H1 (cell line): ENCODE measurements at regions not wholly inside any gene's neighbourhood (a gene's known extent, or its start where the extent isn't known, plus 50 kb on each side); places are given as distances from the start of the nearest gene placed in this dataset.

Source experiments
- CTCF ChIA-PET: fragments of 300-600 bp; sonication (Branson Sonifier 250); formaldehyde crosslinking; loops from one replicate; lab custom pipeline; 2021; ENCODE audit not compliant: partially characterized antibody; lab: Charles Lee
- POLR2A ChIA-PET: fragments of 300-600 bp; sonication (Branson Sonifier 250); formaldehyde crosslinking; loops from one replicate; lab custom pipeline; 2021; ENCODE audit warnings: inconsistent platforms; ENCODE audit not compliant: partially characterized antibody; lab: Charles Lee
- DNase-seq, 2 experiments: peaks; one replicate each; pipeline versions ENCODE4 v3.0.0 to v3.0.0-alpha.2; 2010 to 2022; ENCODE audit warnings: low spot score in 2 of 2, low read depth in 1 of 2, mixed read lengths in 1 of 2
- FAIRE-seq: peaks from 2 replicates; lab custom pipeline; 2011; peaks lifted over from hg19 to GRCh38; lab: Jason Lieb, UNC
- H2AFZ ChIP-seq: 2 replicates; pipeline ENCODE4 v1.8.1; 2012; ENCODE audit warnings: low read length, inconsistent platforms
- H2AK5ac ChIP-seq: 2 replicates; pipeline ENCODE4 v1.6.1; 2013; ENCODE audit warnings: low read depth, low read length
- H2BK120ac ChIP-seq: replicated peaks from 2 replicates; pipeline ENCODE3; 2013; ENCODE audit warnings: low read depth, low read length, inconsistent platforms
- H2BK12ac ChIP-seq: 2 replicates; pipeline ENCODE4 v1.6.1; 2013; ENCODE audit warnings: low read depth, low read length
- H2BK15ac ChIP-seq: 2 replicates; pipeline ENCODE4 v1.6.1; 2013; ENCODE audit warnings: low read length
- H2BK20ac ChIP-seq: 2 replicates; pipeline ENCODE4 v1.6.1; 2013; ENCODE audit warnings: low read length
- H2BK5ac ChIP-seq: 2 replicates; pipeline ENCODE4 v1.6.1; 2013; ENCODE audit warnings: low read depth, low read length
- H3K14ac ChIP-seq: 2 replicates; pipeline ENCODE4 v1.6.1; 2013; ENCODE audit warnings: inconsistent platforms; ENCODE audit not compliant: insufficient read length
- H3K18ac ChIP-seq: 2 replicates; pipeline ENCODE4 v1.6.1; 2013; ENCODE audit warnings: low read length; ENCODE audit errors: extremely low read depth
- H3K23ac ChIP-seq: 2 replicates; pipeline ENCODE4 v1.6.1; 2013; ENCODE audit warnings: inconsistent platforms; ENCODE audit not compliant: insufficient read length
- H3K23me2 ChIP-seq: 2 replicates; pipeline ENCODE4 v1.6.1; 2013; ENCODE audit warnings: low read depth, low read length
- H3K27ac ChIP-seq: 2 replicates; pipeline ENCODE4 v1.6.1; 2011; ENCODE audit warnings: low read depth, low read length, inconsistent platforms
- H3K27me3 ChIP-seq, 4 experiments: replicated peaks in 1 of 4; 1 replicate in 1 of 4; 2 replicates in 3 of 4; pipeline versions ENCODE4 v1.6.1 to v1.8.1; 2011 to 2013; ENCODE audit warnings: low read length in 3 of 4, mild to moderate bottlenecking in 3 of 4, inconsistent platforms in 2 of 4, mixed read lengths in 2 of 4, moderate library complexity in 1 of 4; ENCODE audit not compliant: control insufficient read depth in 3 of 4, insufficient read depth in 3 of 4; ENCODE audit errors: extremely low read depth in 1 of 4
- H3K36me3 ChIP-seq, 4 experiments: 2 replicates each; pipeline versions ENCODE4 v1.6.1 to v1.8.1; 2011 to 2013; ENCODE audit warnings: mild to moderate bottlenecking in 4 of 4, low read length in 3 of 4, moderate library complexity in 2 of 4, control low read depth in 1 of 4, inconsistent platforms in 1 of 4; ENCODE audit not compliant: insufficient read depth in 4 of 4, control insufficient read depth in 2 of 4
- H3K4ac ChIP-seq: replicated peaks from 2 replicates; pipeline ENCODE3; 2013; ENCODE audit warnings: low read length, low read depth, mixed read lengths, inconsistent platforms; ENCODE audit not compliant: insufficient read length
- H3K4me1 ChIP-seq, 4 experiments: replicated peaks in 1 of 4; 1 replicate in 1 of 4; 2 replicates in 3 of 4; pipeline versions ENCODE4 v1.6.1 to v1.8.1; 2011 to 2013; ENCODE audit warnings: low read length in 3 of 4, inconsistent platforms in 2 of 4, mixed read lengths in 1 of 4; ENCODE audit not compliant: insufficient read depth in 4 of 4, control insufficient read depth in 3 of 4
- H3K4me2 ChIP-seq, 2 experiments: 2 replicates each; pipeline versions ENCODE4 v1.6.1 to v1.8.1; 2011 to 2013; ENCODE audit warnings: low read depth in 2 of 2, low read length in 2 of 2, control low read depth in 1 of 2, inconsistent platforms in 1 of 2, mild to moderate bottlenecking in 1 of 2; ENCODE audit not compliant: insufficient read depth in 1 of 2
- H3K4me3 ChIP-seq, 4 experiments: fragments of 200-600, 300-600 bp in 1 of 4; sonication (generic), shearing (Covaris generic), sonication (Bioruptor Twin) in 1 of 4; 2 replicates each; pipeline versions ENCODE4 v1.5.1 to v1.8.1; 2011 to 2016; ENCODE audit warnings: low read length in 4 of 4, low read depth in 3 of 4, control low read depth in 2 of 4, inconsistent platforms in 2 of 4, mild to moderate bottlenecking in 2 of 4, mixed read lengths in 1 of 4, moderate library complexity in 1 of 4; ENCODE audit not compliant: insufficient read depth in 2 of 4; ENCODE audit errors: extremely low read depth in 1 of 4
- H3K56ac ChIP-seq: replicated peaks from 2 replicates; pipeline ENCODE3; 2013; ENCODE audit warnings: low read depth, mild to moderate bottlenecking, mixed read lengths, low read length, inconsistent platforms; ENCODE audit not compliant: insufficient read length
- H3K79me1 ChIP-seq: 2 replicates; pipeline ENCODE4 v1.6.1; 2013; ENCODE audit warnings: low read depth, low read length, control low read depth
- H3K79me2 ChIP-seq, 2 experiments: 2 replicates each; pipeline versions ENCODE4 v1.6.1 to v1.8.1; 2012 to 2013; ENCODE audit warnings: low read length in 2 of 2, mild to moderate bottlenecking in 2 of 2, inconsistent platforms in 1 of 2; ENCODE audit not compliant: insufficient read depth in 2 of 2, control insufficient read depth in 1 of 2
- H3K9ac ChIP-seq, 4 experiments: replicated peaks in 1 of 4; 1 replicate in 1 of 4; 2 replicates in 3 of 4; pipeline versions ENCODE4 v1.6.1 to v1.8.1; 2011 to 2013; ENCODE audit warnings: low read depth in 3 of 4, low read length in 3 of 4, control low read depth in 2 of 4, mild to moderate bottlenecking in 2 of 4, moderate library complexity in 2 of 4, inconsistent platforms in 1 of 4; ENCODE audit errors: extremely low read depth in 1 of 4
- H3K9me3 ChIP-seq, 2 experiments: 2 replicates each; pipeline versions ENCODE4 v1.6.1 to v1.8.1; 2012 to 2013; ENCODE audit warnings: mild to moderate bottlenecking in 2 of 2, moderate library complexity in 2 of 2, control low read depth in 1 of 2, inconsistent platforms in 1 of 2, low read depth in 1 of 2, low read length in 1 of 2, mixed read lengths in 1 of 2; ENCODE audit not compliant: insufficient read depth in 2 of 2
- H4K20me1 ChIP-seq, 2 experiments: replicated peaks in 1 of 2; 2 replicates each; pipeline versions ENCODE3 to v1.8.1; 2011 to 2013; ENCODE audit warnings: inconsistent platforms in 2 of 2, low read length in 2 of 2, mild to moderate bottlenecking in 1 of 2; ENCODE audit not compliant: insufficient read depth in 2 of 2, control insufficient read depth in 1 of 2
- H4K5ac ChIP-seq: 2 replicates; pipeline ENCODE4 v1.6.1; 2013; ENCODE audit warnings: low read length, low read depth, mixed read lengths, inconsistent platforms; ENCODE audit not compliant: insufficient read length
- H4K8ac ChIP-seq: 2 replicates; pipeline ENCODE4 v1.8.0; 2013; ENCODE audit warnings: mild to moderate bottlenecking, moderate library complexity, low read length, inconsistent platforms; ENCODE audit not compliant: insufficient read depth; ENCODE audit errors: extremely low read depth
- H4K91ac ChIP-seq: replicated peaks from 2 replicates; pipeline ENCODE3; 2013; ENCODE audit warnings: low read length, mixed read lengths, inconsistent platforms; ENCODE audit not compliant: insufficient read length
- ATF2 ChIP-seq: IDR thresholded peaks from 2 replicates; pipeline ENCODE4 v1.6.1; 2012; ENCODE audit warnings: low read length, inconsistent platforms
- WGBS, 2 experiments: shearing (Covaris generic) in 1 of 2; methylation state at CpG; one replicate each; pipeline versions ENCODE4 v1.1.6 to v1.1.7; 2013 to 2015; ENCODE audit warnings: low lambda C conversion rate in 2 of 2, mixed read lengths in 2 of 2, inconsistent platforms in 1 of 2, low coverage in 1 of 2, missing lambda C conversion rate in 1 of 2; ENCODE audit not compliant: insufficient replicate concordance in 2 of 2, insufficient coverage in 1 of 2, insufficient read length in 1 of 2; ENCODE audit errors: extremely low coverage in 1 of 2, missing lambda C conversion rate in 1 of 2; 5-methylcytosine and 5-hydroxymethylcytosine counted together

GRCh38 chr21:14825514-14825974 is 239.3 kb downstream of the NRIP1 start:
- Histone ChIP-seq H4K91ac (no peak overlapping the region), H3K36me3 (no peaks in the 10 kb centered on the region), H3K27me3 (no peaks in the 10 kb centered on the region), H2BK12ac (no peak overlapping the region), H3K27ac (no peak overlapping the region), H3K79me2 (no peaks in the 10 kb centered on the region), H2AFZ (no peak overlapping the region), H2BK5ac (no peak overlapping the region), H3K4ac (no peak overlapping the region), H3K56ac (no peak overlapping the region), H4K8ac (no peak overlapping the region), H3K9me3 (no peaks in the 10 kb centered on the region), H3K23ac (no peak overlapping the region), H4K20me1 (no peaks in the 10 kb centered on the region), H2AK5ac (no peak overlapping the region), H2BK120ac (no peak overlapping the region), H4K5ac (no peak overlapping the region), H3K18ac (no peak overlapping the region), H3K79me1 (no peaks in the 10 kb centered on the region), H3K14ac (no peak overlapping the region), H3K4me2 (no peak overlapping the region), H2BK20ac (no peak overlapping the region), H3K9ac (no peak overlapping the region), H2BK15ac (no peak overlapping the region), H3K4me3 (no peak overlapping the region), H3K4me1 (no peaks in the 10 kb centered on the region), H3K23me2 (no peaks in the 10 kb centered on the region)
- ChIA-PET POLR2A (no interaction called here), CTCF (no interaction called here)
- DNase-seq (no peak), FAIRE-seq (no peak)
- WGBS, 2 experiments: 93% methylated on average over 3 of the region's 3 CpGs; no CpG with 5 or more reads in 1 of the 2 experiments
- no peak for TF ChIP-seq ATF2
